HT-29 (cell line): ENCODE measurements at regions not wholly inside any gene's neighbourhood (a gene's known extent, or its start where the extent isn't known, plus 50 kb on each side); places are given as distances from the start of the nearest gene placed in this dataset.

Experiments
- DNase-seq: peaks from one replicate; pipeline ENCODE4 v3.0.0-alpha.2; 2015; ENCODE audit warnings: low spot score

- no peak for DNase-seq
Measured at GRCh38 chr2:121961761-121962160, 206.3 kb downstream of the TSN start.

GRCh38 chr2:121965661-121966060 is 210.2 kb downstream of the TSN start:
- DNase-seq = no peak

DNA sequence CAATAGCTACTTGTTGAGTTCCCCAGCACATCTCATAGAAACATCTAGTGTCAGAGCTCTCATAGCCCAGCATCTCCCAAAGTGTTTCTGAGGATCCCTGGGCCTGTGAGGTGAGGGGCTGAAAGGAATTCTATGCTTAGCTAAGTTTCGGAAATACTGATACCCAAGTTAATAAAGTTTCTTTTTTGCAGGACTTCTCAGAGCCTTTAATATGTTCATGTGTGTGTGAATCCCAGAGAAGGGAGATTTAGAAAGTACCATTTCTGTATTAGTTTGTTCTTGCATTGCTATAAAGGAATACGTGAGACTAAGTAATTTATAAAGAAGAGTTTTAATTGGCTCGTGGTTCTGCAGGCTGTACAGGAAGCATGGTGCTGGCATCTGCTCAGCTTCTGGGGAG is 211.2 kb downstream of the TSN start:
- DNase-seq = no peak

DNA sequence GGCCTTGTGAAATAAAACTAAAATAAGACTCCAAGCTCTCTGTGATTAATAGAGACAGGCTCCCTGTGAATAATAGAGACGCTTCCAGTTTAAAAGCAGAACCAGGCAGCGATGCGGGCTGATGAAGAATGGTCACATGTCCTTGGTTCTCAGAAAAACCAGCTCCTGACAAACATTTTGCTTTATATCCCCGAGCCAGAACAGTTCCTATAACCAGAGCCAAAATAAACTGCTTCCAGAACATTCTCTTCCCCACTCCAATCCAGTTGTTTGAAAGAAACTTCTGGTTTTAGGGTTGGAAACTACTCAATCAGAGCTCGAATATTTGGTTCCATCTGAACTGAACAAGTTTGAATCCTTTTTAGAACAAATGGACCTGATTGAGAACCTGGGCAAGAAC is 213.7 kb downstream of the TSN start:
- DNase-seq = no peak

- no peak for DNase-seq
Measured at GRCh38 chr2:121969766-121970639, 214.6 kb downstream of the TSN start.

GRCh38 chr2:121972203-121972602 is 216.8 kb downstream of the TSN start:
- no peak for DNase-seq

GRCh38 chr2:121974897-121975661 is 219.6 kb downstream of the TSN start:
- peak; percentile 96 for DNase-seq

GRCh38 chr2:121976926-121977325 is 221.5 kb downstream of the TSN start:
- no peak for DNase-seq

DNA sequence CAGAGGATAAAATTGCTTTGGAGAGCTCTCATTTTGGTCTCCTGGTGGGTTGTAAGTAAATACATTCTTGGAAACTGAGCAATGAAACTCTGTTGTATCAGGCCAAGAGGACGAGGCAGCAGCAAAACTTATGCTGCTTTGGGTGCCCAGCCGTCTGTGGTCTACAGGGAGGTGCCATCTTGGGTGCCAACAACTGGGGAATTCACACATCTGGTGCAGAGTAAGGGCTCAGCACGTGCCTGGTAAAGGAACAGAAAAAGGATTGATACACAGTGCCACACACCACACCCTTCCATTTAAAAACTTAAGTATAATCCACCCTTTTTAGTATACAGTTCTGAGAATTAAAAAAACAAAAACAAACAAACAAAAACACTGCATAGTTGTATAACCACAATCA is 221.9 kb downstream of the TSN start:
- DNase-seq = no peak

GRCh38 chr2:121992700-121993099 is 237.2 kb downstream of the TSN start:
- no peak for DNase-seq

- peak; percentile 13 for DNase-seq
Measured at GRCh38 chr2:121993682-121994081, 238.2 kb downstream of the TSN start.

GRCh38 chr2:121994238-121995206 is 239.1 kb downstream of the TSN start:
- DNase-seq = no peak

- no peak for DNase-seq
Measured at GRCh38 chr2:121998751-121999150, 243.3 kb downstream of the TSN start.

DNA sequence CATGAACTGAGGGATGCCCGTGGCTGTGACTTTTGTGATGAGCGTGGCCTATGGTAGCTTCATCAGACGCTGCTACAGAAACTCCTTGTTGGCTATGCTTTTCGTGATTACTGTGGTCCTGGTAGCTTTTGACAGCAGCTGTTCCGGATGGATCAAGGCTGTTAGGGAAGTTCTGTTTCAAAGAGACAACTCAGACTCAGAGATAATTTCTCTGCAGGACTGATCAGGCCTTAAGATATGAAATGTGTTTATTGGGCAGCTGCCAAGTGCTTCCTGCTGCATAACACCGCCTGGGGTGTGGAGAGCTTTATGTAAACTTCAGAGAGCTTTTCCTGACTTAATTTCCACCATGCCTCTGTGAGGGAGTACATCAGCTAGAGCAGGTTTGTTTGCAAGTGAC is 243.8 kb downstream of the TSN start:
- no peak for DNase-seq

DNA sequence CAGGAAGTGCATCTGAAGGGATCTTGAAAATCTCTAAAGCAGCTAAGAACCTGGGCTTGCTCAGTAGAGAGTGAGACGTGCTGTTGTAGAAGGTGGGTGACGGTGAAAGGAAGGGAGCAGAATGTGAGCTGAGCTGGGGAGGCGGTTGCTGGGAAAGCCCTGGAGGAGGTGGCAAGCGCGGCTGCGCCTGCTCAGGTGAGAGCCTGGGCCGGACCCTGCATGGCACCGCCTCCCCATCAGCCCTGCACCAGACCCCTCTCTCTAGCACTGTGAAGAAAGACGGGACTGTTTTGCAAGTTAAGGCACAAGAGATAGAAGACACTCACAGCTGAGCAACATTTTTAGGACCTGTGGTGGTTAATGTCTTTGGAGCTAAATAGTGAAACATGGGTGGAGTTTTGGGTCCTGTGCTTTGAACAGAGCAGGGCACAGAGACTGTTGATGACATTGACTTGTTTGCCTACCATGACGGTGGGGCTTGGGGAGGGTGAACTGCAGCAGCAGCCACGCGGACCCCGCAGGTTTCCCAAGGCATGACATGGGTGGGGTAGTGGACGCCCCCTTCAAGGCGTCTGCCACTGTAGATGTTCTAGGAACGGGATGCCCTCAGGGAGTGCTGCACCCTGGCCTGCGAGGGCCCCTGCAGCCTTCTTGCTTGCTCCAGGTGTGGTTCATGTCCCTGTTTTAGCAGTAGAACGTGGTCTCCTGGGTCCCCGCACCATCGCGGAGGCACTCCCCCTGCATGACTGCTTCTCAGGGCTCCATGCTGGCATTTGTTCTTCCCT is 245.3 kb downstream of the TSN start:
- DNase-seq = no peak

DNA sequence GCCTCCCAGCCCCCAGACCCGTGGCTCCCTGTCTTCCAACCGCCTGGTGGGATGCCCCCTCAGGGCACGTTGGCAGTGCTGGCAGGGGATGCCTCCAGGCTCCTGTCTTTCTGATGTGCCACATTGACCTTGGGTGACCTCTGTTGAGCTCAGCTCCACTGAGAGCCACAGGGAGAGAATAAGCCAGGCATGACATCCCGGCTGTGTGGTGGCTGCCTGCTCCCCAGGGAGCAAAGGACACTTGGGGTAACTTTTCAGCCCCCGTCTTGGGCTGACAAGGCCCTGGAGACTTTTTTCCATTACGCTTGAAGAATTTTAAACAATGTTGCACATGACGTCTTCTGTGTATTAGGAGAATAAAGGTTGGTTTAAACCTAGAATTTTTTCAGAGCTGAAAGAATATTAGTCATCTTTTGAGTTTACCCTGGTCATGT is 246.0 kb downstream of the TSN start:
- DNase-seq = no peak

GRCh38 chr2:122003196-122003940 is 247.9 kb downstream of the TSN start:
- no peak for DNase-seq

DNA sequence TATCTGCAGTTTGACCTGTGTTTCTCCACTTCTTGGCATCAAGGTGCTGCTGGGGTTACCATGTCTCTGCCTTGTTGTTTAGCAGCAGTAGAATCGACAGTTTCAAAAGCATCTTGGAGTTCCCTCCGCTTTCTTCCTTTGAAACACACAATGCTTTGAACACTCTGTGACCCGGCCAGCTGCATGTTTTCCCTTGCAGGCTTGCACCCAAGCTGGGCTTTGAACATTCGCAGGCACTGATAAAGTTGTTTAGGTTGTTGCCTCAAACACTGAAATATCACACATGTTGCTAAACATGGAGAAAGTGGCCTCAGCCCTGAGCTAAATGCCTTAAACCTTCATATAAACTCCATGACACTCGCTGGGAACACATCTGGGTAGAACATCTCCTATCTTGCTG is 251.7 kb downstream of the TSN start:
- no peak for DNase-seq

GRCh38 chr2:122007577-122007976 is 252.1 kb downstream of the TSN start:
- DNase-seq = no peak

DNA sequence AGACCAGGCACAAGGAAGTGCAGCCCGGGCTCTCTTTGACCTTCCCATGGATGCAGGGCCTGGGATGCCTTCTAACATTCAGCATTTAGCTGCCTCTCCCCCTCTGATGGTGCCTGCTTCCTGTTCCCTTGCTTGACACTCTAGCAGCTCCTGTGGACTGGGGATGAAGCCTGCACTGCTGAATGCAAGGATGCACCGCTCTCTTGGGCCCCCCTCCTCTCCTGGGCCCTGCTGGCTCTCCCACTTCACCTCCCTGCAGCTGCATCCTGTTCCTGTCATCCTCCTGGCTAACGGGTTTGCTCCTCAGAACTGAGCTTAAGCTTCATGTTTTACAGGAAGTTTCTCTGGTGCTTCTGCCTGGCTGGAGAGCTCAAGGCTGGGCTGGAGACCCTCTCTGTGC is 254.1 kb downstream of the TSN start:
- DNase-seq = no peak
